Hindlimb muscle (tissue), 1 donor: ENCODE measurements at regions not wholly inside any gene's neighbourhood (a gene's known extent, or its start where the extent isn't known, plus 50 kb on each side); places are given as distances from the start of the nearest gene placed in this dataset.
A peak's percentile ranks its signal among the peaks of the same experiment; 100 is the strongest.

Experiments used
- DNase-seq: peaks from one replicate; pipeline ENCODE4 v3.0.0-alpha.2; 2013

DNA sequence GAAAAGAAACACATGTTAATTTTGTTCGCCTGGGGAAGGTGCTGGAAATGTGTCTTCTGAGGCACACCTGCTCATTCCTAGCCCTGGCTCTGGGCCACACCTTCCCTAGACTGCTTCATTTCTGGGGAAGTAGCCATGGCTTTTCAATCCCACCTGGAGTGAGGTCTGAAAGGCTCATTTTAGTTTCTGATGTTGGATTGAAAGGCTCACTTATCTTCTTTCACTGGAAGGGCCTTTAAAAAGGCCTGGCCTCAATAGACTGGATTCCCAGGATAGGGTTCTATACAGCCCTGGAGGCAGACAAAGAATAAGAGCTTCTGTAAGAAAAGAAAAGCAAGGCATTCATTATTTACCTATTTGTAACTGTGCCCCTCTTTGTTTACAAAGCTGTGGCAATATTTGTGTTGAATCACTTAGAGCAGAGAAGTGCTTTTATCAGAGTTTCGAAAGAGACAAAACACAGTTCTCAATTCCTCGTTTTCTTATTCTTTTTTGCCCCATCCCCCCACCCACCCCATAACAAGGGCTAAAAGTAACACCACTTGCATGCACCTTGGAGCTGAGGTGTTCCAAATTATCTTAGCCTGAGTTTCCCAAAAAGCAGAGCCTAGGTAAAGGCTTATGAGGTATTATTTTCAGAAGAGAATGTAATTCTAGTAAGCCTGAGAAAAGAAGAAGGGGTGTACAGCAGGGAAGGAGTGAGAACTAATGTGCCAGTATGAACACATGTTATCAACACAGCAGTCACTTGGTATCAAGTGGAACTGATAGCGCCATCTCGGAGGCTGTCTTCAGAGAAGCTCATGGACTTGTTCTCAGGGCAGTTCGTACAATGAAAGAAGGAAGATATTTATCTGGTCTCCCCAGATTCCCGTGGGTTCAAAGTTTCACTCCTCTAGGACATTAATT, 413.1 kb downstream of the KCTD16 start:
- no peak for DNase-seq

DNA sequence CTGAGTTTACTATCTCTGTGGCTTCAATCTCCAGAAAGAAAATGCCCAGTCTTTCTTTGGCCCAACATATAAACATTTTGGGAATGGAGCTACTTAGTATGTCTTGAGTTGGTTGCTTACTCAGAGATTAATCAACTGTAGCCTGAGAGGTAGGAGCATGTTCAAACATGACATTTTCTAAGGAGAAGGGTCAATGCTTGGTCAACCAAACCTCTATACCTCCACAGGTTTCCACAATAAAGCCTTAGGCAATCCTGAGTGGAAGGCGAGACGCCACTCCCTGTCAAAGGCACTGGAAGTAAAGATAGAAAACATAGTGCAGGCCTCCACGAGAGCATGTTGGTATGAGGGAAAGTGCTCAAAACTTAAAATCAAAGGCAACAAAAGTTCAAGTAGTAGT, 411.4 kb downstream of the KCTD16 start:
- DNase-seq, result no peak

DNA sequence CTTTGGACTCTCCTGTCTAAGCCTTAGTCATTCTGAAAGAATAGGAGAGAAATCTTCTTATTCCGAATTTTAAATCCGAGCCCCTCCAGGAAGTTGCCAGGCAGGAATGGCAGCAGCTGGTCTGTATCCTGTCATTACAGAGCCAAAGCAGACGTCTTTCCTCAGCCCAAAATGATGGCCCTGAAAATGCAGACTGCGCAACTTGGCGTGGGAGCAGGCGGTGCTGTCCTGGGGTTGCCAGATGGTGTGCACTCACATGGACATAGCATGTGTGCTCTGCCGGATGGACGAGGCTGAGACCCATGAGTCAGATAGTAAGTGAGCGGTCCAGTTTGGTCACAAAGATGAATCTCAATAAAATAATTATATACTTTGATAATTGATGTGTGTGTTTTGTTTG, 410.4 kb downstream of the KCTD16 start:
- no peak for DNase-seq

- DNase-seq, result no peak
Measured at GRCh38 chr5:144577676-144578075, 407.0 kb downstream of the KCTD16 start.

DNA sequence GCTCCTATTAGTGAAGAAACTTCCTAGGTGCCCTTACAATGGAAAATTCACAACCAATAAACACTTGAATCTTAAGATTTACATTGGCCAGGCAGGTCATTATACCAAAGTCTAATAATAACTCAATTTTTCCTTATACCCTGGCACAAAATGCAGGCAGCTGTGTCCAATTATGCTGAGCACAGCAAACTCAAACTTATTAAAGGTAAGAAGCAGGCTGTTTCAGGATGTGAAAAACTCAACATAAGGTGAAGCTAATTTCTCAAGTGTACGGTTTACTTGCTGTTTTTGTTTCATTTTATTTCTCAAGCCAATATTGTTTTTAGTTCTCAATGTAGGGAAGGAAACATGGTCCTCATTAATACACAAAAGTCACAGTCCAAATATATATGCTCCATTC, 405.1 kb downstream of the KCTD16 start:
- DNase-seq, result no peak

- no peak for DNase-seq
Measured at GRCh38 chr5:144567421-144567780, 396.7 kb downstream of the KCTD16 start.

GRCh38 chr5:144566747-144567420, 396.2 kb downstream of the KCTD16 start:
- no peak for DNase-seq

DNA sequence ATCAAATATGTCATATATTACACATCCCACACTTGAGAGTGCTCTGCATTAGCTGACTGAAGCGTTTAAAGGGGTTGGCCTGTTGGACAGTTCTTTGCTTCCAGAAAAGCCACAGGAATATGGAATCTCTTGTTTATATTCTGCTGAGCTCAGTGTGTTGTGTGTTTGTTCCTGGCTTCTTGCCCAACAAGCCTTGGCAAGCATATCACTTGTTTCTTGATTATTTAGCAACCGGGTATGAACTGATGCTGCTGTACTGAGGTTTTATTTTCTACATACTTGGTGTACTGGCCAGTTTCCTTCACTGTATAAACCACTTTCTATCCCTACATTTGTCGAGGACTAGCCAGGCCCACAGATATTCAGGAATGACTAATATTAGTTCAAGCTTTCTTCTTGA, 378.9 kb downstream of the KCTD16 start:
- peak; percentile 38 for DNase-seq

DNA sequence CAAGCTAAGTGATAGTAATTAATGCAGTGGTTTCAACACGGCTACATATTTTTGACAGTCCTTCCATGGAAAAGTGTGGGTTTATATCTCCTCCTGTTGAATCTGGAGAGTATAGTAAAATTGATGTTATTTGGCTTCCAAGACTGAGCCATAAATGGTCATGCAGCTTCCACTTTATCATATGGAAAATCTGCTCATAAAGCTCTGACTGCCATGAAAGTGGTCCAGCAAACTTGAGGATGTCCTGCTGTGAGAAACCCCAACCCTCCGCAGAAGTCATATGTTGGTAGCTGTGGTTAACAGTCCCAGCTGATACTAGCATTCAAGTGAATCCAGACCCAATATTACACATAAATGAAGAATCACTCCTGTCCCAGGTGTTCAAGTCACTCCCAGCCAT, 378.3 kb downstream of the KCTD16 start:
- DNase-seq, result no peak

- no peak for DNase-seq
Measured at GRCh38 chr5:144547098-144547499, 376.4 kb downstream of the KCTD16 start.

DNA sequence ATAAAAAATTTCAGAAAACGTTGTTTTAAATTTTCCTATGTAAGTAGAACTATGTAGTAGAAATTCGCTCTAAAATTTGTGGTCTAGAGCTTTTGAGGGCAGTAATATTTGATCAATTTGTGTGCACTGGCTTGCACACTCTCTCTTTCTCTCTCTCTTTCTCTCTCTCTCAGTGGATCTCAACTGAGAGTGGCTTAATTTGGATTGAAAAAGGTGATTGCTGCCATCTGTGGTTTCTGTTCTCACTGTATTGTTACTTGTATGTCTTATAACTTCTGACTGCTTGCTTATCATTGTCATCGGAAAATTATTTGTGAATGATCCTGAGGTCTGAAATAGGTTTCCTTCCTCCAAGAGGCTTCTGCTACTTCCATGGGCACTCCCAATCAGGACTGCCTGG, 368.2 kb downstream of the KCTD16 start:
- no peak for DNase-seq
